Activated CD4-positive, alpha-beta T cell treated with anti-CD3 and anti-CD28 coated beads, Interleukin-2, amount 50 U/mL, for 48 hours (primary cell): ENCODE measurements at regions not wholly inside any gene's neighbourhood (a gene's known extent, or its start where the extent isn't known, plus 50 kb on each side); places are given as distances from the start of the nearest gene placed in this dataset.
"Not testable (repeated sequence)": the region's sequence is repeated elsewhere in the genome, so short reads cannot be mapped to it uniquely, and the experiment has no call there.

ENCODE experiments used
- DNase-seq, 2 experiments: peaks; one replicate each; pipeline ENCODE4 v3.0.0-alpha.2; 2020

GRCh38 chr4:60721685-60722084 lies 478.4 kb upstream of the ADGRL3 start:
- DNase-seq = no peak

- no peak for DNase-seq
Measured at GRCh38 chr4:60723796-60724195, 476.3 kb upstream of the ADGRL3 start.

GRCh38 chr4:60724623-60725022 lies 475.5 kb upstream of the ADGRL3 start:
- no peak for DNase-seq

GRCh38 chr4:60726779-60727178 lies 473.3 kb upstream of the ADGRL3 start:
- no peak for DNase-seq

- no peak for DNase-seq
Measured at GRCh38 chr4:60729194-60729593, 470.9 kb upstream of the ADGRL3 start.

- DNase-seq = not testable (repeated sequence)
Measured at GRCh38 chr4:60729764-60730163, 470.4 kb upstream of the ADGRL3 start.

- DNase-seq = no peak
Measured at GRCh38 chr4:60737858-60738257, 462.3 kb upstream of the ADGRL3 start.

- no peak for DNase-seq
Measured at GRCh38 chr4:60743654-60744053, 456.5 kb upstream of the ADGRL3 start.

GRCh38 chr4:60744767-60745166 lies 455.4 kb upstream of the ADGRL3 start:
- no peak for DNase-seq

- DNase-seq = no peak
Measured at GRCh38 chr4:60745800-60746571, 454.1 kb upstream of the ADGRL3 start.

GRCh38 chr4:60750962-60751361 lies 449.2 kb upstream of the ADGRL3 start:
- no peak for DNase-seq

GRCh38 chr4:60757986-60758680 lies 442.0 kb upstream of the ADGRL3 start:
- no peak for DNase-seq

GRCh38 chr4:60759518-60760245 lies 440.4 kb upstream of the ADGRL3 start:
- no peak for DNase-seq

- DNase-seq = no peak
Measured at GRCh38 chr4:60780874-60781273, 419.3 kb upstream of the ADGRL3 start.

- DNase-seq = no peak
Measured at GRCh38 chr4:60790608-60791007, 409.5 kb upstream of the ADGRL3 start.

- DNase-seq = no peak
Measured at GRCh38 chr4:60794372-60794771, 405.8 kb upstream of the ADGRL3 start.

GRCh38 chr4:60799214-60799613 lies 400.9 kb upstream of the ADGRL3 start:
- no peak for DNase-seq

GRCh38 chr4:60800701-60801100 lies 399.4 kb upstream of the ADGRL3 start:
- DNase-seq = no peak

GRCh38 chr4:60805500-60806313 lies 394.4 kb upstream of the ADGRL3 start:
- no peak for DNase-seq

- DNase-seq = no peak
Measured at GRCh38 chr4:60808726-60809485, 391.2 kb upstream of the ADGRL3 start.

- no peak for DNase-seq
Measured at GRCh38 chr4:60809486-60809800, 390.7 kb upstream of the ADGRL3 start.

- no peak for DNase-seq
Measured at GRCh38 chr4:60812811-60813210, 387.3 kb upstream of the ADGRL3 start.
